RWPE1 (cell line): ENCODE measurements at regions not wholly inside any gene's neighbourhood (a gene's known extent, or its start where the extent isn't known, plus 50 kb on each side); places are given as distances from the start of the nearest gene placed in this dataset.
"Not testable (repeated sequence)": the region's sequence is repeated elsewhere in the genome, so short reads cannot be mapped to it uniquely, and the experiment has no call there.

ENCODE experiments used
- CTCF ChIA-PET: fragments of 350-600 bp; sonication (Branson Sonifier 250); formaldehyde crosslinking; extraction: SDS; loops from one replicate; lab custom pipeline; 2021; lab: Yijun Ruan, JAX
- POLR2A ChIA-PET: fragments of 400-600 bp; formaldehyde crosslinking; extraction: SDS; loops from one replicate; lab custom pipeline; 2020; ENCODE audit warnings: antibody characterized with exemption; ENCODE audit not compliant: low non-redundant PET; lab: Yijun Ruan, JAX
- DNase-seq: peaks from one replicate; pipeline ENCODE4 v3.0.0; 2012; ENCODE audit warnings: low spot score
- H3K27ac ChIP-seq: fragments of 450-650 bp; 2 replicates; pipeline ENCODE4 v1.5.1; 2017
- TF ChIP-seq, protein P1 (sequence below): fragments of 450-650 bp; conservative IDR thresholded peaks from 2 replicates; pipeline ENCODE4 v1.5.1; 2017; ENCODE audit warnings: low read depth, mild to moderate bottlenecking

- ChIA-PET CTCF (interaction anchor here (0.7 to 0.9 kb wide), 2 partner anchors 15 to 1393 kb away, joined by 3 to 4 read pairs; no protein-coding TSS in a partner anchor), POLR2A (no interaction called here)
- H3K27ac ChIP-seq, result no peak overlapping the region
- TF ChIP-seq, protein P1, sequence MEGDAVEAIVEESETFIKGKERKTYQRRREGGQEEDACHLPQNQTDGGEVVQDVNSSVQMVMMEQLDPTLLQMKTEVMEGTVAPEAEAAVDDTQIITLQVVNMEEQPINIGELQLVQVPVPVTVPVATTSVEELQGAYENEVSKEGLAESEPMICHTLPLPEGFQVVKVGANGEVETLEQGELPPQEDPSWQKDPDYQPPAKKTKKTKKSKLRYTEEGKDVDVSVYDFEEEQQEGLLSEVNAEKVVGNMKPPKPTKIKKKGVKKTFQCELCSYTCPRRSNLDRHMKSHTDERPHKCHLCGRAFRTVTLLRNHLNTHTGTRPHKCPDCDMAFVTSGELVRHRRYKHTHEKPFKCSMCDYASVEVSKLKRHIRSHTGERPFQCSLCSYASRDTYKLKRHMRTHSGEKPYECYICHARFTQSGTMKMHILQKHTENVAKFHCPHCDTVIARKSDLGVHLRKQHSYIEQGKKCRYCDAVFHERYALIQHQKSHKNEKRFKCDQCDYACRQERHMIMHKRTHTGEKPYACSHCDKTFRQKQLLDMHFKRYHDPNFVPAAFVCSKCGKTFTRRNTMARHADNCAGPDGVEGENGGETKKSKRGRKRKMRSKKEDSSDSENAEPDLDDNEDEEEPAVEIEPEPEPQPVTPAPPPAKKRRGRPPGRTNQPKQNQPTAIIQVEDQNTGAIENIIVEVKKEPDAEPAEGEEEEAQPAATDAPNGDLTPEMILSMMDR, result no peak; the same call in 1 of the 2 replicates
- peak; percentile 15 for DNase-seq
These were observed 397.8 kb downstream of the IGSF11 start for GRCh38 chr3:118636841-118637240.

GRCh38 chr3:118637846-118638245, 396.8 kb downstream of the IGSF11 start:
- H3K27ac ChIP-seq, result no peak overlapping the region
- POLR2A ChIA-PET, result no interaction called here
- TF ChIP-seq, protein P1, result no peak
- peak; percentile 17 for DNase-seq
- CTCF ChIA-PET, result interaction anchor here (0.6 kb wide), 1 partner anchor 607 kb away, joined by 3 read pairs; no protein-coding TSS in a partner anchor

GRCh38 chr3:118641608-118642007, 393.0 kb downstream of the IGSF11 start:
- TF ChIP-seq, protein P1, result no peak
- CTCF ChIA-PET, result interaction anchor here (1.4 kb wide), 1 partner anchor 12 kb away, joined by 3 read pairs; no protein-coding TSS in a partner anchor
- H3K27ac ChIP-seq, result no peak overlapping the region
- no peak for DNase-seq
- POLR2A ChIA-PET, result no interaction called here

GRCh38 chr3:118671192-118671591, 363.5 kb downstream of the IGSF11 start:
- CTCF ChIA-PET, result no interaction called here
- POLR2A ChIA-PET, result no interaction called here
- TF ChIP-seq, protein P1, result no peak
- DNase-seq, result no peak
- H3K27ac ChIP-seq, result no peak overlapping the region

DNA sequence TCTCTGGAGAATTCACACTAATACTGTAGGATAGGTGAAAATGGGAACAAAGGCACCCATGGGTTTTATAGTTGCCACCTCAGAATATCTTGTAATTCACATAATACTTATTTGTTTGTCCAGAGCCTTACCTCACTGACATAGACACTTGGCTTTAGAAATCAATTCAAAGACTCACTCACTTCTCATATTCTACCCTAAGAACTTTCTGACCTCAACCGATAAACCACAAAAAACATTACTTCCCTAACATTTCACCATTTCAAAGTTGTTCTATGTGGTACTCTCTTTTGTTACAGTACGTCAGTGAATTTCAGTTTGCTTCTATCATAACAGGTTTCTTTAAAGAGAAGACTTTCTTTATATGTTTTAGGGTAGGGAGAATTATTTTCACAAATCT, 359.3 kb downstream of the IGSF11 start:
- TF ChIP-seq, protein P1, result no peak
- no peak overlapping the region for H3K27ac ChIP-seq
- POLR2A ChIA-PET, result no interaction called here
- CTCF ChIA-PET, result no interaction called here
- no peak for DNase-seq

DNA sequence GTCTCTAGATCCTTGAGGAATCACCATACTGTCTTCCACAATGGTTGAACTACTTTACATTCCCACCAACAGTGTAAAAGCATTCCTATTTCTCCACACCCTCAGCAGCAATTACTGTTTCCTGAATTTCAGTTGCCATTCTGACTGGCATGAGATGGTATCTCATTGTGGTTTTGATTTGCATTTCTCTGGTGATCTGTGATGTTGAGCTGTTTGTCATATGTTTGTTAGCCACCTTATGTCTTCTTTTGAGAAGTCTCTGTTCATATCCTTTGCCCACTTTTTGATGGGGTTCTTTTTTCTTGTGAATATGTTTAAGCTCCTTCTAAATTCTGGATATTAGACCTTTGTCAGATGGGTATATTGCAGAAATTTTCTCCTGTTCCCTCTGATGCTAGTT, 356.0 kb downstream of the IGSF11 start:
- CTCF ChIA-PET, POLR2A ChIA-PET, H3K27ac ChIP-seq, DNase-seq: not testable (repeated sequence)

DNA sequence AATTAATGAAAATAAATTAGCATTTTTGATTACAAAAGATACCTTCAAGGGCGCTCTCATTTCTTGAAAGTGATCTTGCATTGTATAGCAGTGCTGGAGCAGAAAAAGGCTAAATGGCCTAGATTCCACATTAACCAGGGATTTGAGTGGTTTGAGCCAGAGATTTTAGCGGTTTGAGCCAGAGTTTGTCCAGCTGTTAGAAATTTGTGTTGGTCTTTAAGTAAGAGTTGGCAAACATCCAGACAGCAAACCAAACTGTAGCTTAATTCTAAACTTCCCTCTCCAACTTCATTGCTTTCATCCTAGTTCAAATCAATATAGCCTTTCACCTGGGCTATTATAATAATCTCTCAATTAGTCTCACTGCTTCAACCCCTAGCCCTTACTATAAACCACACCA, 351.7 kb downstream of the IGSF11 start:
- ChIA-PET CTCF (no interaction called here), POLR2A (no interaction called here)
- no peak overlapping the region for H3K27ac ChIP-seq
- TF ChIP-seq, protein P1, result no peak
- no peak for DNase-seq
